NT2/D1 (cell line): ENCODE measurements at regions not wholly inside any gene's neighbourhood (a gene's known extent, or its start where the extent isn't known, plus 50 kb on each side); places are given as distances from the start of the nearest gene placed in this dataset.

Source experiments
- YY1 ChIP-seq: IDR thresholded peaks from 2 replicates; pipeline ENCODE4 v1.6.1; 2011; ENCODE audit not compliant: insufficient read length, insufficient read depth
- ZNF274 ChIP-seq: IDR thresholded peaks from 2 replicates; pipeline ENCODE4 v1.6.1; 2011; ENCODE audit warnings: mild to moderate bottlenecking, low read depth, low read length

GRCh38 chr18:66760559-66760958 lies 156.7 kb upstream of the CDH19 start:
- no peak for TF ChIP-seq ZNF274
- no peak for TF ChIP-seq YY1
